Transverse colon (tissue), 4 donors: ENCODE measurements at regions not wholly inside any gene's neighbourhood (a gene's known extent, or its start where the extent isn't known, plus 50 kb on each side); places are given as distances from the start of the nearest gene placed in this dataset.

Experiments
- DNase-seq: peaks from one replicate; pipeline ENCODE4 v3.0.0-alpha.2; 2019
- H3K27ac ChIP-seq, 4 donors: fragments of 200-600 bp; sonication (generic); 2 replicates each; pipeline ENCODE4 v1.5.1; 2016 to 2018; ENCODE audit warnings: inconsistent platforms in 4 of 4
- H3K27me3 ChIP-seq: fragments of 200-600 bp; sonication (generic); 2 replicates; pipeline ENCODE4 v1.5.1; 2017; ENCODE audit warnings: inconsistent platforms
- H3K36me3 ChIP-seq, 4 donors: fragments of 200-600 bp; sonication (generic); 2 replicates each; pipeline ENCODE4 v1.5.1; 2017 to 2019; ENCODE audit warnings: inconsistent platforms in 4 of 4
- H3K4me1 ChIP-seq, 4 donors: fragments of 200-600 bp; sonication (generic); 2 replicates each; pipeline ENCODE4 v1.5.1; 2017 to 2020; ENCODE audit warnings: inconsistent platforms in 4 of 4
- H3K4me3 ChIP-seq, 4 donors: fragments of 200-600 bp; sonication (generic); 1 replicate in 1 of 4; 2 replicates in 3 of 4; pipeline versions ENCODE4 v1.5.1 to v1.6.1; 2017 to 2019; ENCODE audit warnings: inconsistent platforms in 4 of 4
- H3K9me3 ChIP-seq, 2 donors: fragments of 200-600 bp; sonication (generic); 2 replicates each; pipeline ENCODE4 v1.5.1; 2017 to 2019; ENCODE audit warnings: inconsistent platforms in 2 of 2
- EP300 ChIP-seq: sonication (generic); formaldehyde crosslinking; IDR thresholded peaks from one replicate; pipeline ENCODE4 v1.6.1; 2017; ENCODE audit warnings: antibody characterized with exemption, low read depth
- POLR2A ChIP-seq: fragments of 450-650 bp; IDR thresholded peaks from one replicate; pipeline ENCODE4 v1.6.1; 2016; ENCODE audit warnings: antibody characterized with exemption, mild to moderate bottlenecking, moderate library complexity
- POLR2AphosphoS5 ChIP-seq, 3 donors: sonication (generic); formaldehyde crosslinking; IDR thresholded peaks; one replicate each; pipeline ENCODE4 v1.6.1; 2016; ENCODE audit warnings: antibody characterized with exemption in 3 of 3
- WGBS, 2 donors: methylation state at CpG; one replicate each; pipeline ENCODE4 v1.1.5; 2018; ENCODE audit warnings: low coverage in 1 of 2; 5-methylcytosine and 5-hydroxymethylcytosine counted together
- in situ Hi-C, 4 donors: fragments of 200-750 bp; cut with MboI; loops; one replicate each; pipeline versions ENCODE4 v1.15.0 to v1.15.1; 2017; ENCODE audit warnings: low sequenced_read_pairs in 3 of 4, low pct_ligation_motif_present in 1 of 4, low pct_unique_long_range_greater_than_20kb in 1 of 4
- intact Hi-C: fragments of 100-400 bp; cut with DNase I; formaldehyde crosslinking; loops from one replicate; pipeline ENCODE4 v1.15.1; 2023; ENCODE audit warnings: low total_unique reads
- TF ChIP-seq, protein P1 (sequence below), 5 experiments: fragments of 200-600 bp in 3 of 5; fragments of 450-650 bp in 2 of 5; sonication (generic) in 3 of 5; IDR thresholded peaks; 1 replicate in 2 of 5; 2 replicates in 3 of 5; pipeline ENCODE4 v1.5.1; 2016 to 2017; ENCODE audit warnings: antibody characterized with exemption in 5 of 5, inconsistent platforms in 3 of 5, mild to moderate bottlenecking in 2 of 5, moderate library complexity in 1 of 5

DNA sequence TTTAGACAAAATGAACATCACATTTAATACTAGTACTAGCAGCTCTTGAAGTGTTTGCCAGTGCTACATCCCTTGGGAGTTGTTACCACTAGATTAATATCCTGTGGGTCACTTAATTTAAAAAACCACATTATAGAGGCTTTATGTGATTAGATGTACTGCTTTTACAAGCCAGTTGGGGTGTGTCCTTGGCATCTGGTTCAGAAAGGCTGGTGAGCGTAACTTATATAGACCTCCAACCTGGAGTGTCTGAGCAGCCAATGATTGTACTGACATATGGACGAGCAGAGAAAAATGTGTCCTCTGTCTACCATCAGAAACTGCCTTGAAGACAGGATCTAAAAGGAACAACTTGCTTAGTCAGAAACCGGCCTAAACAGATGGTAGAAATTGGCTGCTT lies 306.2 kb upstream of the ATP11B start:
- DNase-seq: no peak
- Histone ChIP-seq H3K4me3 (no peak overlapping the region), H3K4me1 (peaks cover 0 to 7% (median 0%) of the 10 kb centered on the region in 4 donors), H3K27me3 (no peaks in the 10 kb centered on the region), H3K9me3 (no peaks in the 10 kb centered on the region), H3K27ac (no peak overlapping the region), H3K36me3 (no peaks in the 10 kb centered on the region)
- 48 to 67% methylated on average over 1 to 3 of the region's 3 CpGs for WGBS, 2 donors
- no peak for TF ChIP-seq EP300
- TF ChIP-seq POLR2AphosphoS5 (IDR thresholded peaks at IDR 0.05): no peak
- no peak for TF ChIP-seq POLR2A
- TF ChIP-seq, protein P1, sequence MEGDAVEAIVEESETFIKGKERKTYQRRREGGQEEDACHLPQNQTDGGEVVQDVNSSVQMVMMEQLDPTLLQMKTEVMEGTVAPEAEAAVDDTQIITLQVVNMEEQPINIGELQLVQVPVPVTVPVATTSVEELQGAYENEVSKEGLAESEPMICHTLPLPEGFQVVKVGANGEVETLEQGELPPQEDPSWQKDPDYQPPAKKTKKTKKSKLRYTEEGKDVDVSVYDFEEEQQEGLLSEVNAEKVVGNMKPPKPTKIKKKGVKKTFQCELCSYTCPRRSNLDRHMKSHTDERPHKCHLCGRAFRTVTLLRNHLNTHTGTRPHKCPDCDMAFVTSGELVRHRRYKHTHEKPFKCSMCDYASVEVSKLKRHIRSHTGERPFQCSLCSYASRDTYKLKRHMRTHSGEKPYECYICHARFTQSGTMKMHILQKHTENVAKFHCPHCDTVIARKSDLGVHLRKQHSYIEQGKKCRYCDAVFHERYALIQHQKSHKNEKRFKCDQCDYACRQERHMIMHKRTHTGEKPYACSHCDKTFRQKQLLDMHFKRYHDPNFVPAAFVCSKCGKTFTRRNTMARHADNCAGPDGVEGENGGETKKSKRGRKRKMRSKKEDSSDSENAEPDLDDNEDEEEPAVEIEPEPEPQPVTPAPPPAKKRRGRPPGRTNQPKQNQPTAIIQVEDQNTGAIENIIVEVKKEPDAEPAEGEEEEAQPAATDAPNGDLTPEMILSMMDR (IDR thresholded peaks at IDR 0.05): no peak
- in situ Hi-C loops: no loop called here
- intact Hi-C loops: no loop called here

DNA sequence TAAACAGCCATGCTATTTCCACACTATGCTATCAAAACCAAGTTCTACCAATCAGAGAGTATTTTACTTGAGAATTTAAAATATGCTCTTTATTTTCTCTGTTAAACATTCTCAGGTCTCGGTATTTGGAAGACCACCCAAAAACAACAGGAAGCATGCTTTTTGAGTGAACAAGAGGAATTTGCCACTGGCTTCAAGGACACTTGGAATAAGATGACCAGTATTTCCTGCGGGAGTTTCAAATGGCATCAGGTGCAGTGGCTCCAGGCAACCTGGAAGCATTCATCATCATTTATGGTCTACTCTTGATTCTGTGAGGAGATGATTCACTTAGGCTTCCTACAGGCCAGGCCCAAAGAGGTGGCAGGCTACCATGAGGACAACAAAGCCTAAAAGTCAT lies 305.7 kb upstream of the ATP11B start:
- no peak for DNase-seq
- H3K27ac ChIP-seq: no peak overlapping the region
- TF ChIP-seq POLR2AphosphoS5 (IDR thresholded peaks at IDR 0.05): no peak
- TF ChIP-seq, protein P1 (IDR thresholded peaks at IDR 0.05): no peak
- TF ChIP-seq EP300: no peak
- no peak for TF ChIP-seq POLR2A
- peaks cover 0 to 7% (median 0%) of the 10 kb centered on the region in 4 donors for H3K4me1 ChIP-seq
- H3K9me3 ChIP-seq: no peaks in the 10 kb centered on the region
- in situ Hi-C loops (no loop called here), intact Hi-C loops (no loop called here)
- no peak overlapping the region for H3K4me3 ChIP-seq
- no peaks in the 10 kb centered on the region for H3K36me3 ChIP-seq
- H3K27me3 ChIP-seq: no peaks in the 10 kb centered on the region
- WGBS, 2 donors: 93 to 94% methylated on average over 2 of the region's 2 CpGs

DNA sequence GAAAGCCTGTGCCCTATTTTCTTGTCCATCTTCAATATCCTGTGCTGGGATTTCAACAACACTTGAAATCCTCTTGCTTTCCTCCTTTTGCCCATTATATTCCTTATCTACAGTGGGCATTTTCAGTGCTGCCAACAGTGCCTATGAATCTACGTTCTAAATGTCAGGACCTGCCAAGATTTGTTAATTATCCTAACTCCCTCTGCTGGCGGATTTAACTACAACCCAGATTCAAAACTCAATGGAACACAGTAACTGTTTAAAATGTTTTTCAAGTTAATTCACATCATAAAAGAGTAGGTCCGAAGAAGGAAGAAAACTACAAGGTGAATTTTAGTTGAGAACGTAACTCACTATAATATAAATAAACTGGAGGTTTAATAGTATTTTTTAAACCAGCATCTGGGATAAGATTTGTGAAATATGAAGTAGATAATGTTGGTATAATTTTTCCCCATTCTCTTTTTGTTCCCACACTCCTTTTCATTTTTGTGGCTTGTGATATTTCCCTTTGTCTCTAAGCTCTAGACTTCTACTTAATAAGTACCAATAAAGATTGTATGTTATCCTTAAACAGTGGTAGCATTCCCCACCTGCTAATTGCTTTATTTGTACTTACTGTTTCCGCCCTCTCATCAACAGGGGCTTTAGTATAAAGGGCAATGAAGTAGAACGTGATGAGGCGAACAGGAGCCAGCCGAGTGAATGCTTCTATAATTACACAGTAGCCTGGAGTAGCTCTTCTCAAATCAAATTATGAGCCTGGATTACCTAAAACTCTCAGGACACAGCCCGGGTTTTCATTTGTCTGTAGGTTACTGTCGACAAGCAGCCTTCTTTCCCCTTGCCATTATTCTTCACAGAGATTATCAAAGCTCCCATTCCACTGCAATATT lies 302.5 kb upstream of the ATP11B start:
- H3K4me1 ChIP-seq: peaks cover 0 to 7% (median 0%) of the 10 kb centered on the region in 4 donors
- no peak overlapping the region for H3K4me3 ChIP-seq
- TF ChIP-seq, protein P1 (IDR thresholded peaks at IDR 0.05): peak in 4 of 5 experiments; percentile 19 to 40 (median 30)
- TF ChIP-seq POLR2A: no peak
- 37 to 46% methylated on average over 8 to 10 of the region's 10 CpGs for WGBS, 2 donors
- no peak for DNase-seq
- H3K36me3 ChIP-seq: no peaks in the 10 kb centered on the region
- H3K27me3 ChIP-seq: no peaks in the 10 kb centered on the region
- intact Hi-C loops: no loop called here
- no peaks in the 10 kb centered on the region for H3K9me3 ChIP-seq
- H3K27ac ChIP-seq: no peak overlapping the region
- in situ Hi-C loops: no loop called here

DNA sequence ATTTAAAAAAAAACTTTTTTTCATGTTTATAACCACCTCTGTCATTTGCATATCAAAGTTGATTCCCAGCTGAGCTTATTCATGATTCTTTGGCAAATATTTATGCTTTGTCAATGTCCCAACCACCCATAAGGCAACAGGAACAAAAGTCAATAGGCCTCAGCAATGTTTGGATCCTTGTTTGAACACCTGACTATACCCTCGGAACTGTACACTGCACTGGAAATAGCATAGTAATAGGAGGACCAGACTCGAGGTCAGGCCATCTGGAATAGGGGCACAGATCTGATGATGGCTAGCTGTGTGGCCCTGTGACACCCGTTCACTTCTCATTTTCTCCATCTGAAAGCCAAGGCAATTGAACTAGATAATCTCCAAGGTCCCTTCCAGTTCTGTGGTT lies 301.7 kb upstream of the ATP11B start:
- Histone ChIP-seq H3K4me1 (peaks cover 0 to 3% (median 0%) of the 10 kb centered on the region in 4 donors), H3K36me3 (no peaks in the 10 kb centered on the region), H3K27ac (no peak overlapping the region), H3K4me3 (no peak overlapping the region), H3K27me3 (no peaks in the 10 kb centered on the region), H3K9me3 (no peaks in the 10 kb centered on the region)
- in situ Hi-C loops (no loop called here), intact Hi-C loops (no loop called here)
- TF ChIP-seq EP300 (no peak), POLR2AphosphoS5 (IDR thresholded peaks at IDR 0.05) (no peak), POLR2A (no peak)
- TF ChIP-seq, protein P1 (IDR thresholded peaks at IDR 0.05): no peak
- 47 to 67% methylated on average over 1 to 3 of the region's 3 CpGs for WGBS, 2 donors
- no peak for DNase-seq
